Ascending aorta (tissue), 2 donors: ENCODE measurements at regions not wholly inside any gene's neighbourhood (a gene's known extent, or its start where the extent isn't known, plus 50 kb on each side); places are given as distances from the start of the nearest gene placed in this dataset.
"Not testable (repeated sequence)": the region's sequence is repeated elsewhere in the genome, so short reads cannot be mapped to it uniquely, and the experiment has no call there.

Experiments
- DNase-seq, 2 donors: peaks; one replicate each; pipeline ENCODE4 v3.0.0-alpha.2; 2019; ENCODE audit warnings: low spot score in 2 of 2
- H3K27ac ChIP-seq, 2 donors: fragments of 200-600 bp; sonication (generic); one replicate each; pipeline ENCODE4 v1.5.1; 2016 to 2017; ENCODE audit warnings: mild to moderate bottlenecking in 1 of 2
- H3K27me3 ChIP-seq: fragments of 200-600 bp; sonication (generic); one replicate; pipeline ENCODE4 v1.5.1; 2017
- H3K36me3 ChIP-seq, 2 donors: fragments of 200-600 bp; sonication (generic); one replicate each; pipeline ENCODE4 v1.5.1; 2016
- H3K4me1 ChIP-seq, 2 donors: fragments of 200-600 bp; sonication (generic); one replicate each; pipeline ENCODE4 v1.5.1; 2016 to 2017; ENCODE audit warnings: mild to moderate bottlenecking in 1 of 2
- H3K4me3 ChIP-seq, 2 donors: fragments of 200-600 bp; sonication (generic); one replicate each; pipeline ENCODE4 v1.5.1; 2016 to 2017; ENCODE audit warnings: mild to moderate bottlenecking in 1 of 2
- H3K9me3 ChIP-seq, 2 donors: fragments of 200-600 bp; sonication (generic); one replicate each; pipeline ENCODE4 v1.5.1; 2016
- CTCF ChIP-seq, 3 experiments: fragments of 200-600 bp in 2 of 3; fragments of 450-650 bp in 1 of 3; sonication (generic) in 2 of 3; IDR thresholded peaks; one replicate each; pipeline ENCODE4 v1.5.1; 2016 to 2019; ENCODE audit warnings: antibody characterized with exemption in 3 of 3, mild to moderate bottlenecking in 1 of 3, moderate library complexity in 1 of 3
- intact Hi-C: fragments of 100-400 bp; cut with DNase I; formaldehyde crosslinking; loops from one replicate; pipeline ENCODE4 v1.15.1; 2023

DNA sequence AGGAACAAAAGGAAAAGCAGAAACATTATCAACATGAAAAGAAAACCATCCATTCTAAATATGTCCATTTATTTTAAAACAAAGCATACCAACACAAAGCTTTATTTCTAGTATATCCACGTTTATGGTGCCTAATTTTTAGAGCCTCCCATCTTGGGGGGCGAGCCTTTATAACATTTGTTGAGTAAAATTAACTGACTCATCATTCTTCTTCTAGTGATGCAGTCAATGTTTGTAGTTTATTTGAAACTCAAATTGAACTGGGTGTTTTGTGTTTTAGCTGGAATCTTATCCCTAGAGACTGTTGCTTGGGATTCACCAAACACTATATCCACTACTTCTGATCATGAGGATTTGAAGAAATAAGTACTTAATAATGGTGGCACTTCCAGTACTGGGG is 366.4 kb upstream of the NPVF start:
- TF ChIP-seq CTCF (IDR thresholded peaks at IDR 0.05), result no peak
- no peaks in the 10 kb centered on the region for H3K4me1 ChIP-seq
- no peaks in the 10 kb centered on the region for H3K36me3 ChIP-seq
- DNase-seq, result no peak
- H3K27me3 ChIP-seq, result no peaks in the 10 kb centered on the region
- H3K4me3 ChIP-seq, result no peak overlapping the region
- H3K9me3 ChIP-seq, result no peaks in the 10 kb centered on the region
- H3K27ac ChIP-seq, result no peak overlapping the region
- intact Hi-C loops, result no loop called here

GRCh38 chr7:25595996-25596395 is 367.7 kb upstream of the NPVF start:
- no peaks in the 10 kb centered on the region for H3K4me1 ChIP-seq
- no peak for TF ChIP-seq CTCF (IDR thresholded peaks at IDR 0.05)
- H3K27me3 ChIP-seq, result no peaks in the 10 kb centered on the region
- no peak for DNase-seq
- H3K27ac ChIP-seq, result no peak overlapping the region
- H3K36me3 ChIP-seq, result no peaks in the 10 kb centered on the region
- no peaks in the 10 kb centered on the region for H3K9me3 ChIP-seq
- intact Hi-C loops, result no loop called here
- no peak overlapping the region for H3K4me3 ChIP-seq

- intact Hi-C loops, result no loop called here
- no peak for DNase-seq
- TF ChIP-seq CTCF (IDR thresholded peaks at IDR 0.05), result no peak
Observed at GRCh38 chr7:25596443-25596842, 368.2 kb upstream of the NPVF start.

GRCh38 chr7:25597946-25598345 is 369.7 kb upstream of the NPVF start:
- Histone ChIP-seq H3K4me3 (no peak overlapping the region), H3K9me3 (no peaks in the 10 kb centered on the region), H3K4me1 (no peaks in the 10 kb centered on the region), H3K27ac (peak overlapping the region in 1 of 2 donors; percentile 27), H3K27me3 (no peaks in the 10 kb centered on the region), H3K36me3 (no peaks in the 10 kb centered on the region)
- TF ChIP-seq CTCF (IDR thresholded peaks at IDR 0.05), result no peak
- intact Hi-C loops, result no loop called here
- no peak for DNase-seq

More at GRCh38 chr7:25596443-25596842, 368.2 kb upstream of the NPVF start:
- Histone ChIP-seq H3K36me3 (no peaks in the 10 kb centered on the region), H3K27ac (no peak overlapping the region), H3K9me3 (no peaks in the 10 kb centered on the region), H3K27me3 (no peaks in the 10 kb centered on the region), H3K4me3 (no peak overlapping the region), H3K4me1 (no peaks in the 10 kb centered on the region)

- Histone ChIP-seq H3K4me1 (no peaks in the 10 kb centered on the region), H3K36me3 (no peaks in the 10 kb centered on the region), H3K27ac (peak overlapping the region in 1 of 2 donors; percentile 38), H3K4me3 (no peak overlapping the region), H3K27me3 (no peaks in the 10 kb centered on the region), H3K9me3 (no peaks in the 10 kb centered on the region)
- intact Hi-C loops, result no loop called here
- TF ChIP-seq CTCF (IDR thresholded peaks at IDR 0.05), result no peak
- DNase-seq, result no peak
Observed at GRCh38 chr7:25598765-25599164, 370.5 kb upstream of the NPVF start.

- DNase-seq, result no peak
- Histone ChIP-seq H3K9me3 (no peaks in the 10 kb centered on the region), H3K4me3 (no peak overlapping the region), H3K27ac (no peak overlapping the region), H3K4me1 (no peaks in the 10 kb centered on the region), H3K27me3 (no peaks in the 10 kb centered on the region), H3K36me3 (no peaks in the 10 kb centered on the region)
- intact Hi-C loops, result no loop called here
- TF ChIP-seq CTCF (IDR thresholded peaks at IDR 0.05), result no peak
Observed at GRCh38 chr7:25600262-25600920, 372.1 kb upstream of the NPVF start.

DNA sequence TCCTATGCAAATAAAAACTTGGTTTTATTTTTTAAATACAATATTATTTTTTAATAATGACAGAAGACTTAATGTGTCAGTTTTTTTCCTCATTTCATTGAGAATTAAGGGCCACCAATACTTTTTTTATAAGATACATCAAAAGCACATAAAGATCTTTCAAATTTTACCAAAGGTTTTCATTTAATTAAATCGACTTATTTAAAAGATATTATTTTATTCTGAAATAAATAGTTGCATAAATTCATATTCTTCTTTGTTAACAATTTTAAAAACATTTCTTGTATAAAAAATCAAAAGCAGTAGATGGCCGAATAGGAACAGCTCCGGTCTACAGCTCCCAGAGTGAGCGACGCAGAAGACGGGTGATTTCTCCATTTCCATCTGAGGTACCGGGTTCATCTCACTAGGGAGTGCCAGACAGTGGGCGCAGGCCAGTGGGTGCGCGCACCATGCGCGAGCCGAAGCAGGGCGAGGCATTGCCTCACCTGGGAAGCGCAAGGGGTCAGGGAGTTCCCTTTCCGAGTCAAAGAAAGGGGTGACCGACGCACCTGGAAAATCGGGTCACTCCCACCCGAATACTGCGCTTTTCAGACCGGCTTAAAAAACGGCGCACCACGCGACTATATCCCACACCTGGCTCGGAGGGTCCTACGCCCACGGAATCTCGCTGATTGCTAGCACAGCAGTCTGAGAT is 374.6 kb upstream of the NPVF start:
- H3K27ac ChIP-seq, result not testable (repeated sequence)

GRCh38 chr7:25603427-25603740 is 375.1 kb upstream of the NPVF start:
- DNase-seq, H3K4me1 ChIP-seq, H3K36me3 ChIP-seq, intact Hi-C loops, H3K27me3 ChIP-seq, H3K27ac ChIP-seq, H3K9me3 ChIP-seq: not testable (repeated sequence)
- H3K4me3 ChIP-seq, result peak overlapping the region; percentile 39 to 51

More for the DNA sequence above, 374.6 kb upstream of the NPVF start:
- DNase-seq, H3K9me3 ChIP-seq, H3K4me1 ChIP-seq, H3K27me3 ChIP-seq, intact Hi-C loops, H3K36me3 ChIP-seq: not testable (repeated sequence)
- peak overlapping the region; percentile 39 to 51 for H3K4me3 ChIP-seq
